ENCODE measurements at regions not wholly inside any gene's neighbourhood (a gene's known extent, or its start where the extent isn't known, plus 50 kb on each side); places are given as distances from the start of the nearest gene placed in this dataset.

GRCh38 chr2:239690651-239691631, 290.1 kb upstream of the HDAC4 start:
- intact Hi-C loops (cut with DNase I) = no loop called here
- no peak overlapping the region for H3K4me3 ChIP-seq
- ATAC-seq (peak; percentile 80), DNase-seq (peak; percentile 24 to 70 (median 63))
- 62 to 73% methylated on average over 22 to 42 of the region's 46 CpGs for WGBS, 2 donors
- peaks cover 21% of the 10 kb centered on the region for H3K4me1 ChIP-seq
- H3K9me3 ChIP-seq = no peaks in the 10 kb centered on the region
- no peaks in the 10 kb centered on the region for H3K27me3 ChIP-seq
- H3K27ac ChIP-seq = peak overlapping the region in 1 of 4 donors; percentile 33
- peak in 1 of 3 donors; percentile 19 for TF ChIP-seq POLR2A (IDR thresholded peaks at IDR 0.05)
- no peak for TF ChIP-seq CTCF (IDR thresholded peaks at IDR 0.05)
- no peaks in the 10 kb centered on the region for H3K36me3 ChIP-seq (replicated peaks in 1 of 2; ENCODE audit: insufficient read depth in 1 of 2, low read depth in 2 of 2)

DNA sequence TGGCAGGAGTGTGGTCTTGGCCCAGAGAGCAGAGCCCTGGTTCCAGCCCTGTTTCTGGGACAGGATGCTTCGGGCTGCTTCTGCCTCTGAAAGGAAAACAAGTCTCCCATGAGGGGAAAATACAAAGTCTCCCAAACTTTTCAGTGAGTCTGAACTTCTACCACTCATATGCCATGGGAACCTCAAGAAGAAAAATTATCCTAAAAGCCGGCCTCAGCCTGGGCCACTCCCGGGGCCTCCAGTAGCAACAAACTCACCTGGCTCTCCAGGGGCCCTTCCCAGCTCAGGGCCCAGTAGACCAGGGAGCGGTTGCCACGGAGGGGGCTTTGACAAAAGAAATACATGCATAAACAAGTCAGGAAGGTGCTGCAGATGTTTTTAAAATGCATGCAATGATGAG, 289.2 kb upstream of the HDAC4 start:
- Histone ChIP-seq H3K4me1 (peaks cover 21% of the 10 kb centered on the region), H3K27ac (no peak overlapping the region), H3K36me3 (replicated peaks in 1 of 2; ENCODE audit: insufficient read depth in 1 of 2, low read depth in 2 of 2) (no peaks in the 10 kb centered on the region), H3K9me3 (no peaks in the 10 kb centered on the region), H3K4me3 (no peak overlapping the region), H3K27me3 (no peaks in the 10 kb centered on the region)
- intact Hi-C loops (cut with DNase I) = no loop called here
- no peak for DNase-seq
- TF ChIP-seq POLR2A (IDR thresholded peaks at IDR 0.05) (no peak), CTCF (IDR thresholded peaks at IDR 0.05) (no peak)
- 81 to 94% methylated on average over 5 of the region's 5 CpGs for WGBS, 2 donors
- no peak for ATAC-seq

DNA sequence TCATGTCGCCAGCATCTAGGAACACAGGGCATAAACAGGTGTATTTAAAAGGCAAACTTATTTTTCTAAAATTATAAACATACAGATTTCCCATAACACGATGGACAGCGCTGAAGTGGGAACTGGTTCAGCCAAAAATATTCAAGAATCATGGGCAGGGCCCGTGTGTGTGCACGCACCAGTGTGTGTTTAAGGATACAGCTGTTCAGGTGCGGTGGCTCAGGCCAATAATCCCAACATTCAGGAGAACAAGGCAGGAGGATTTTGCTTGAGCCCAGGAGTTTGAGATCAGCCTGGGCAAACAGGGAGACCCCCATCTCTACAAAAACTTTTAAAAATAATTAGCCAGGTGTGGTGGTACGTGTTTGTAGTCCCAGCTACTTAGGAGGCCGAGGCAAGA, 288.6 kb upstream of the HDAC4 start:
- no peak for DNase-seq
- intact Hi-C loops (cut with DNase I) = no loop called here
- 73 to 82% methylated on average over 8 of the region's 8 CpGs for WGBS, 2 donors

DNA sequence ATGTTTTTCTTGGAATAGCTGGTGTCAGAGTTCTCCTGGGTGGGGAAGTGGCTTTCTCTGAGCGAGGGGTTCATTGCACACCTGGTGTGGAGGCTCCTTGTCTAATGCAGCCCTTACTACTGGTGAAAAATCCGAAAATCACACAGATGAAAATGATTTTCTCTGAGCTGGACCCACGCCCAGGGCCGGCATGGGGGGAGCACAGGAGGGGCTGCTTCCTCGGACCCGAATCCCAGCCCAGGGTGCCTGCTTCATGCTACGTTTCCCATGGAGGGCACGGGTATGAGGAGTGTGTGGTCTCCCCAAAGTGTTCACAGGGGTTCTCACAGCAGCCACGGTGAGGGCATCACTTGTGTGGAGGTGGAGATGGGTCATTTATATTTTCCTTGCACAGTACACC, 288.0 kb upstream of the HDAC4 start:
- Histone ChIP-seq H3K9me3 (no peaks in the 10 kb centered on the region), H3K36me3 (replicated peaks in 1 of 2; ENCODE audit: insufficient read depth in 1 of 2, low read depth in 2 of 2) (no peaks in the 10 kb centered on the region), H3K4me3 (no peak overlapping the region), H3K27ac (no peak overlapping the region), H3K27me3 (no peaks in the 10 kb centered on the region), H3K4me1 (peaks cover 21% of the 10 kb centered on the region)
- DNase-seq (no peak), ATAC-seq (no peak)
- TF ChIP-seq POLR2A (IDR thresholded peaks at IDR 0.05) (no peak), CTCF (IDR thresholded peaks at IDR 0.05) (no peak)
- intact Hi-C loops (cut with DNase I) = no loop called here
- WGBS, 2 donors = 65 to 78% methylated on average over 9 of the region's 9 CpGs

More for the DNA sequence above, 288.6 kb upstream of the HDAC4 start:
- no peaks in the 10 kb centered on the region for H3K27me3 ChIP-seq
- H3K9me3 ChIP-seq = no peaks in the 10 kb centered on the region
- no peaks in the 10 kb centered on the region for H3K36me3 ChIP-seq (replicated peaks in 1 of 2; ENCODE audit: insufficient read depth in 1 of 2, low read depth in 2 of 2)
- peaks cover 21% of the 10 kb centered on the region for H3K4me1 ChIP-seq
- no peak overlapping the region for H3K4me3 ChIP-seq
- no peak overlapping the region for H3K27ac ChIP-seq
- TF ChIP-seq CTCF (IDR thresholded peaks at IDR 0.05) = no peak
- no peak for TF ChIP-seq POLR2A (IDR thresholded peaks at IDR 0.05)
- no peak for ATAC-seq
